Peyer's patch (tissue), 4 donors: ENCODE measurements at regions not wholly inside any gene's neighbourhood (a gene's known extent, or its start where the extent isn't known, plus 50 kb on each side); places are given as distances from the start of the nearest gene placed in this dataset.

Source experiments
- DNase-seq, 3 donors: peaks; one replicate each; pipeline ENCODE4 v3.0.0-alpha.2; 2017 to 2019
- H3K27ac ChIP-seq, 4 donors: fragments of 200-600 bp; sonication (generic); one replicate each; pipeline ENCODE4 v1.5.1; 2016 to 2019
- H3K27me3 ChIP-seq, 2 donors: fragments of 200-600 bp; sonication (generic); one replicate each; pipeline ENCODE4 v1.5.1; 2019
- H3K36me3 ChIP-seq, 3 donors: fragments of 200-600 bp; sonication (generic); one replicate each; pipeline ENCODE4 v1.5.1; 2016 to 2019
- H3K4me1 ChIP-seq, 4 donors: fragments of 200-600 bp; sonication (generic); one replicate each; pipeline ENCODE4 v1.5.1; 2016 to 2019
- H3K4me3 ChIP-seq, 4 donors: fragments of 200-600 bp; sonication (generic); 1 replicate in 3 of 4; 2 replicates in 1 of 4; pipeline ENCODE4 v1.5.1; 2016 to 2019; ENCODE audit warnings: mild to moderate bottlenecking in 1 of 4
- H3K9me3 ChIP-seq, 4 donors: fragments of 200-600 bp; sonication (generic); one replicate each; pipeline ENCODE4 v1.5.1; 2016 to 2019; ENCODE audit warnings: mild to moderate bottlenecking in 1 of 4
- POLR2A ChIP-seq, 2 donors: fragments of 450-650 bp; IDR thresholded peaks; one replicate each; pipeline ENCODE4 v1.5.1; 2017; ENCODE audit warnings: antibody characterized with exemption in 2 of 2, mild to moderate bottlenecking in 2 of 2, moderate library complexity in 2 of 2
- TF ChIP-seq, protein P1 (sequence below), 6 experiments: fragments of 450-650 bp in 4 of 6; fragments of 200-600 bp in 2 of 6; sonication (generic) in 1 of 6; IDR thresholded peaks; one replicate each; pipeline ENCODE4 v1.5.1; 2017 to 2019; ENCODE audit warnings: antibody characterized with exemption in 6 of 6, mild to moderate bottlenecking in 3 of 6, moderate library complexity in 1 of 6

DNA sequence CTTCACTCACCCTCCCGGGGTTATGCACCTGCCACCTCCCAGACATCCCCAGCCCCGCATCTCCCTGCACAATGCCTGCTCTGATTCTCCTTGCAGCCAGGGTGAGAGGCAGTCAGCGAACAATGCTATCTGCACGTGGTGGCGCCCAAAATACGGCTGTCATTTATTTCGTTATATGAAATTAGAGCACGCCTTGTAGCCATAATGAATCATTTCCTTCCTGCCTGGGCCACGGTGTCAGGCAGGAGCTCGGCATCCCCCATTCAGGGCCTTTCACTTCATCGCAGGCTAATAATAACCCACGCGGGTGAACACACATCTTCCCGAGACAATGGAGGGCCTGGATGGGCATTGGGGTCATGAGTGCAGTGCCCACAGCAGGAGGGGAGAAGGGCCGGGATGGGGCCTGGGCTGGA lies 143.8 kb upstream of the ZNF507 start:
- no peaks in the 10 kb centered on the region for H3K27me3 ChIP-seq
- H3K27ac ChIP-seq = no peak overlapping the region
- DNase-seq = no peak
- H3K4me3 ChIP-seq = no peak overlapping the region
- no peak for TF ChIP-seq POLR2A (IDR thresholded peaks at IDR 0.05)
- TF ChIP-seq, protein P1, sequence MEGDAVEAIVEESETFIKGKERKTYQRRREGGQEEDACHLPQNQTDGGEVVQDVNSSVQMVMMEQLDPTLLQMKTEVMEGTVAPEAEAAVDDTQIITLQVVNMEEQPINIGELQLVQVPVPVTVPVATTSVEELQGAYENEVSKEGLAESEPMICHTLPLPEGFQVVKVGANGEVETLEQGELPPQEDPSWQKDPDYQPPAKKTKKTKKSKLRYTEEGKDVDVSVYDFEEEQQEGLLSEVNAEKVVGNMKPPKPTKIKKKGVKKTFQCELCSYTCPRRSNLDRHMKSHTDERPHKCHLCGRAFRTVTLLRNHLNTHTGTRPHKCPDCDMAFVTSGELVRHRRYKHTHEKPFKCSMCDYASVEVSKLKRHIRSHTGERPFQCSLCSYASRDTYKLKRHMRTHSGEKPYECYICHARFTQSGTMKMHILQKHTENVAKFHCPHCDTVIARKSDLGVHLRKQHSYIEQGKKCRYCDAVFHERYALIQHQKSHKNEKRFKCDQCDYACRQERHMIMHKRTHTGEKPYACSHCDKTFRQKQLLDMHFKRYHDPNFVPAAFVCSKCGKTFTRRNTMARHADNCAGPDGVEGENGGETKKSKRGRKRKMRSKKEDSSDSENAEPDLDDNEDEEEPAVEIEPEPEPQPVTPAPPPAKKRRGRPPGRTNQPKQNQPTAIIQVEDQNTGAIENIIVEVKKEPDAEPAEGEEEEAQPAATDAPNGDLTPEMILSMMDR (IDR thresholded peaks at IDR 0.05) = no peak
- no peaks in the 10 kb centered on the region for H3K4me1 ChIP-seq
- no peaks in the 10 kb centered on the region for H3K36me3 ChIP-seq
- H3K9me3 ChIP-seq = no peaks in the 10 kb centered on the region

DNA sequence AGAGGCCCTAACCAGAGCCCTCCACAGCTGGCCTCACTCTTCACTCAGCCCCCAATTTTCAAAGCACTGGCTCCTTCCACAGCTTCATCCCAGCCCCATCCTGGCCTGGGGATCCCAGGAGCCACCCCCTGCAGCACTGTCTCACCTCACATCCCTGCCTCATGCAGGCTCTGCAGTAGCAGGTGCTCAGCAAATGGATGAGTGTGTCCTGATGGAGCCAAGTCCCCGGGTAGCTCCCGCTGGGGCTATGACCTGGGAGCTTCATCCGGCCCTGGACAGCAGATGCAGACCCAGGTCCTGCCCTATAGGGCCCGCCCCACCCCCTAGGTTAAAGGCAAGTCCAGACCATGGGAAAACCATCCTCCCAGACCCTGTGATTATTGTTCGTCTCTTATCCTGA lies 143.2 kb upstream of the ZNF507 start:
- TF ChIP-seq POLR2A (IDR thresholded peaks at IDR 0.05) = no peak
- TF ChIP-seq, protein P1 (IDR thresholded peaks at IDR 0.05) = no peak
- Histone ChIP-seq H3K4me3 (no peak overlapping the region), H3K36me3 (no peaks in the 10 kb centered on the region), H3K9me3 (no peaks in the 10 kb centered on the region), H3K4me1 (no peaks in the 10 kb centered on the region), H3K27me3 (no peaks in the 10 kb centered on the region), H3K27ac (no peak overlapping the region)
- no peak for DNase-seq

DNA sequence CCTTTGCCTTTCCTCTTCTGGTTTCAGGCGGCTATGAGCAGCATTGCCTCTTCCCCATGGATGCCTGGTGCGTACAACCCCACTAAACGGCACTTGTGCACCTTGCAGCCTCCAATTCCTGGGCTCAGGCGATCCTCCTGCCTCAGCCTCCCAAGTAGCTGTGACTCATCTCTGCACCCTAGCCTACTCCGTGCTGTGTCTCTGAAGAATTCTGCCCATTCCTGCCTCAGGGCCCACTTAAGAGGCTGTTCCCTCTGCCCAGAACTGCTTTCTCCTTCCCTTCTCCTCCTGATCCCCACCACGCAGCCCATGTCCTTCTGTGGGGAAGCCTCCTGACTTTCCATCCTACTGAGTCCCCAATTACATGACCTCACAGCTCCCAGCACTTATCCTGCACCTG lies 142.2 kb upstream of the ZNF507 start:
- Histone ChIP-seq H3K4me3 (no peak overlapping the region), H3K36me3 (no peaks in the 10 kb centered on the region), H3K4me1 (no peaks in the 10 kb centered on the region), H3K27ac (no peak overlapping the region), H3K27me3 (no peaks in the 10 kb centered on the region), H3K9me3 (no peaks in the 10 kb centered on the region)
- peak in 1 of 3 donors; percentile 24 for DNase-seq
- TF ChIP-seq, protein P1 (IDR thresholded peaks at IDR 0.05) = no peak
- no peak for TF ChIP-seq POLR2A (IDR thresholded peaks at IDR 0.05)

DNA sequence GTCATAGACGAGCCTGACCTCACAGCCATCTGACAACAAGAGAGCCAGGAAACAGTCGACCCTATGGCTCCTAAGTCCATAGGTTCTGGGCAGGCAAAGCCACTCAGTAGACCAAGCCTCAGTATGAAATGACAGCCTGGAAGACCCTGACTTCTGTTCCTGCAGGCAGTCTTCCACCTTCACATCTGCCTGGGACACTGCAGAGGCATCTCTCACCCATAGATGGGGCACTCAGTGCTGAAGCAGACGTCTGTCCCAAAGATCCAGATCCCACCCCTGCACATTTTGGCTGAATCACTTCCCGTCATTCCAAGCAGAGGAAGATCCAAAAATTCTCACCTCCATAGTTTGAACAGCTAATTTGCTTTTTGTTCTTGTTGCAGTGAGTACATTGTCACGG lies 139.3 kb upstream of the ZNF507 start:
- H3K4me3 ChIP-seq = no peak overlapping the region
- H3K36me3 ChIP-seq = no peaks in the 10 kb centered on the region
- no peak overlapping the region for H3K27ac ChIP-seq
- H3K9me3 ChIP-seq = no peaks in the 10 kb centered on the region
- TF ChIP-seq, protein P1 (IDR thresholded peaks at IDR 0.05) = no peak
- TF ChIP-seq POLR2A (IDR thresholded peaks at IDR 0.05) = no peak
- no peaks in the 10 kb centered on the region for H3K4me1 ChIP-seq
- no peak for DNase-seq
- H3K27me3 ChIP-seq = no peaks in the 10 kb centered on the region

DNA sequence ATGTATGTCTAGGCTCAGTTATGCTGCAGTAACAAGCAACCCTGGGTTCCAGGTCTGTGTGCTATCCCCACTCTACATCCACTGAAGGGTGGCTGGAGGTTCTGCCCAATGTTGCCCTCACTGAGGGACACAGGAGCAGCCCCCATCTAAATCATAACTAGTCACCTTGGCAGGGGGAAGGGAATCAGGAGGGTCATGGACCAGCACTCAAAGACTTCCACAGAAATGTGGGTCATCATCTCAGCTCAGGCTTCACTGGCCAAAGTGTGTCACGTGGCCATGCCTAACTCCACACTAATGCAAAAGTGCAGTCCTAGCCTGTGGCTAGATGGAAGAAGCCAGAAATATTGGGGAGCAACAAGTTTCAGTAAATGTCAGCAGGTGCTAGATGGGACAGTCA lies 137.3 kb upstream of the ZNF507 start:
- DNase-seq = no peak
- TF ChIP-seq POLR2A (IDR thresholded peaks at IDR 0.05) = no peak
- TF ChIP-seq, protein P1 (IDR thresholded peaks at IDR 0.05) = no peak
- Histone ChIP-seq H3K9me3 (no peaks in the 10 kb centered on the region), H3K36me3 (no peaks in the 10 kb centered on the region), H3K27me3 (no peaks in the 10 kb centered on the region), H3K4me1 (no peaks in the 10 kb centered on the region), H3K4me3 (no peak overlapping the region), H3K27ac (no peak overlapping the region)

DNA sequence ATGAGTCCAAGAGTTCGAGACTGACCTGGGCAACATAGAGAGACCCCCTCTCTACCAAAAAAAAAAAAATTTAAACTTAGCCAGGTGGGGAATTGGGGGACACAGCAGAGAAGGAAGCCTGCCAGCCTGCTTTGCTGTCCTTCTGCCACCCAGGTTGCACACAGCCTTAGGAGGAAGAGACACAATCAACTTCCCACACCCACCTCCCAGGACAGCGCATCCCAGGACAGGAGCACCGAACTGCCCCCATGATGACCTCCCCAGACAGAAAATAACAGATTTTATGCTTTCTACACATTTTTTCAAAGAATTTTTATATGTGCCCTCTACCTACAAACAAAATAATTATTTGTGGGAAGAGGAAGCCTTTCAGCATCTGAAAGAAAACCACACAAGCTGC lies 126.0 kb upstream of the ZNF507 start:
- TF ChIP-seq POLR2A (IDR thresholded peaks at IDR 0.05) = no peak
- TF ChIP-seq, protein P1 (IDR thresholded peaks at IDR 0.05) = no peak
- Histone ChIP-seq H3K27me3 (no peaks in the 10 kb centered on the region), H3K36me3 (no peaks in the 10 kb centered on the region), H3K4me1 (peaks cover 0 to 5% (median 0%) of the 10 kb centered on the region in 4 donors), H3K4me3 (no peak overlapping the region), H3K9me3 (no peaks in the 10 kb centered on the region), H3K27ac (no peak overlapping the region)
- DNase-seq = no peak
